ENCODE measurements at regions not wholly inside any gene's neighbourhood (a gene's known extent, or its start where the extent isn't known, plus 50 kb on each side); places are given as distances from the start of the nearest gene placed in this dataset.

- H2BK5ac ChIP-seq (ENCODE audit: low read depth, low read length, poor library complexity, severe bottlenecking) = no peak overlapping the region
- H3K56ac ChIP-seq (ENCODE audit: extremely low read depth, insufficient read depth, low read length) = no peak overlapping the region
- no TSS peak for BruUV-seq (replicated peaks)
- H3K9ac ChIP-seq (ENCODE audit: low read depth, low read length) = no peak overlapping the region
- no peak for TF ChIP-seq RAD21 (IDR thresholded peaks at IDR 0.05; ENCODE audit: low read length)
- TF ChIP-seq SMC3 (IDR thresholded peaks at IDR 0.05; ENCODE audit: low read depth, low read length) = no peak
- H3K36me3 ChIP-seq (ENCODE audit: control insufficient read depth, insufficient read depth, low read length) = no peaks in the 10 kb centered on the region
- H2AK5ac ChIP-seq (ENCODE audit: low read depth, low read length) = no peak overlapping the region
- in situ Hi-C loops (cut with MboI; ENCODE audit: low sequenced_read_pairs) = no loop called here
- no peak overlapping the region for H2BK20ac ChIP-seq (ENCODE audit: low read depth, low read length)
- no peak overlapping the region for H3K23ac ChIP-seq (ENCODE audit: low read depth, low read length)
- H3K9me1 ChIP-seq (ENCODE audit: insufficient read depth, low read length) = no peaks in the 10 kb centered on the region
- H3K27me3 ChIP-seq (ENCODE audit: control insufficient read depth, insufficient read depth, low read length) = no peaks in the 10 kb centered on the region
- no peak overlapping the region for H4K91ac ChIP-seq (ENCODE audit: insufficient read depth, low read depth, low read length)
- no peaks in the 10 kb centered on the region for H3K4me1 ChIP-seq (ENCODE audit: control insufficient read depth, insufficient read depth, low read length)
- no peak overlapping the region for H3K4me2 ChIP-seq (ENCODE audit: low read depth, low read length)
- H2BK120ac ChIP-seq (ENCODE audit: low read depth, low read length) = no peak overlapping the region
- H4K5ac ChIP-seq (ENCODE audit: low read depth, low read length) = no peak overlapping the region
- no peak overlapping the region for H2AK9ac ChIP-seq (replicated peaks; ENCODE audit: low read depth, low read length, poor library complexity)
- CTCF ChIA-PET = no interaction called here
- intact Hi-C loops (cut with micrococcal nuclease) = no loop called here
- POLR2A ChIA-PET (ENCODE audit: unreplicated experiment) = no interaction called here
- no peak for ATAC-seq (ENCODE audit: low read depth)
- H3K79me1 ChIP-seq (ENCODE audit: low read depth in 1 of 2, low read length in 2 of 2) = no peaks in the 10 kb centered on the region
- H2AFZ ChIP-seq (replicated peaks; ENCODE audit: low read length, poor library complexity) = no peak overlapping the region
- 56% methylated on average over 5 of the region's 5 CpGs; no CpG with 5 or more reads in 1 of the 2 experiments for WGBS, 2 experiments (ENCODE audit: extremely low coverage in 2 of 2, insufficient read length in 1 of 2)
- dilution Hi-C loops (cut with HindIII; ENCODE audit: low sequenced_read_pairs, unreplicated experiment) = no loop called here
- no peak overlapping the region for H3K27ac ChIP-seq (ENCODE audit: insufficient read depth, low read length)
- no peak overlapping the region for H4K8ac ChIP-seq (ENCODE audit: low read depth in 2 of 2, low read length in 2 of 2)
- no peak for DNase-seq
- no peaks in the 10 kb centered on the region; the same call in 1 of the 2 replicates for H3K9me3 ChIP-seq (ENCODE audit: control insufficient read depth, insufficient read depth, low read length)
- H3K14ac ChIP-seq (replicated peaks; ENCODE audit: low read depth, low read length) = no peak overlapping the region
- no peak overlapping the region for H3K4ac ChIP-seq (ENCODE audit: low read depth, low read length)
- H4K20me1 ChIP-seq (ENCODE audit: insufficient read depth, low read length) = no peaks in the 10 kb centered on the region
- H3K18ac ChIP-seq (ENCODE audit: low read depth, low read length) = no peak overlapping the region
- H3K4me3 ChIP-seq (ENCODE audit: insufficient read depth, low read depth, low read length) = no peak overlapping the region
- H2BK15ac ChIP-seq (ENCODE audit: low read depth, low read length) = no peak overlapping the region
Measured at GRCh38 chr13:91141543-91142061, 205.9 kb upstream of the MIR17HG start.

Data from IMR-90 (cell line).